Hypothalamus (tissue), 51 donors: ENCODE measurements at regions not wholly inside any gene's neighbourhood (a gene's known extent, or its start where the extent isn't known, plus 50 kb on each side); places are given as distances from the start of the nearest gene placed in this dataset.
"Not testable (repeated sequence)": the region's sequence is repeated elsewhere in the genome, so short reads cannot be mapped to it uniquely, and the experiment has no call there.

ENCODE experiments used
- DNase-seq, 51 donors: peaks; one replicate each; lab custom pipeline; 2025; lab: John Stamatoyannopoulos, UW

GRCh38 chr6:155909710-155910109, 454.1 kb upstream of the NOX3 start:
- DNase-seq: no peak

- no peak for DNase-seq
These were observed 440.0 kb upstream of the NOX3 start for GRCh38 chr6:155895641-155896040.

GRCh38 chr6:155894758-155895157, 439.1 kb upstream of the NOX3 start:
- no peak for DNase-seq

GRCh38 chr6:155894262-155894661, 438.6 kb upstream of the NOX3 start:
- no peak for DNase-seq

GRCh38 chr6:155890409-155890808, 434.8 kb upstream of the NOX3 start:
- DNase-seq: no peak

GRCh38 chr6:155889410-155889809, 433.8 kb upstream of the NOX3 start:
- no peak for DNase-seq

DNA sequence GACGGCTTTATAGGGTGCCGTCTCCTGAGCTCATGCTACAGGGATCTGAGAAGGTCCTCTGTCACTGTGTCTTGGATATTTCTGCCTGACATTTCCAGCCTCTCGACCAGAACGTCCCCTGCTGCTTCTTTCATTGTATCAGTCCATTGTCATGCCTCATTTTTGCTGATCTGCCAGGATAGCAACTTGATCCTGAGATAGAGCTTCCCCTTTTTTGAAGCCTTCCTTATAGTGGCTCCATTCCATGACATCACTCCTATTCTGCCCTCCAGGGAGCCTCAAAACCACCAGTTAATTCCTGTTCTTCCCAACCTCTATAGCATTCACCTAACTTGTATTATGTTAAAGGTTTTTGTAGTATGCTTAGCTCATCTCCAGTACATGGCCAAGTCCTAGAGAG, 431.8 kb upstream of the NOX3 start:
- no peak for DNase-seq

DNA sequence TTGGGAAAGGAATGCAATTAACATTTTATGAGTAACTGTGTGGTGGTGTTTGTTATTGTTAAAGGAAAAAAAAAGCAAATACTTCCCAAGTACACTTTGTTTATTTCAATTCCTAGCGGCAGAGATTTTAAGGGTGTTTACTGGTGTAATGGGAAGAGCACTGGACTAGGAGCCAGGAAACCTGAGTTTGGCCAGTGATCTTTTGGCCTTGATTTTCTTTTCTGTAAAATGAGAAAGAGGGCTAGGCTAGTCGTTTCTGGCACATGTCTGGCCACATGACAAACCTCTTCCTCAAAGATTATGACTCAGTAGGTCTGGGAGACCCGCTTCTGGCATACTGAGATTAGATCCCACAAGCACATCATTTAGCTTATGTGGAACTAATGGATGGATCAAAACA, 428.1 kb upstream of the NOX3 start:
- DNase-seq: no peak

GRCh38 chr6:155883334-155883731, 427.7 kb upstream of the NOX3 start:
- DNase-seq: no peak

DNA sequence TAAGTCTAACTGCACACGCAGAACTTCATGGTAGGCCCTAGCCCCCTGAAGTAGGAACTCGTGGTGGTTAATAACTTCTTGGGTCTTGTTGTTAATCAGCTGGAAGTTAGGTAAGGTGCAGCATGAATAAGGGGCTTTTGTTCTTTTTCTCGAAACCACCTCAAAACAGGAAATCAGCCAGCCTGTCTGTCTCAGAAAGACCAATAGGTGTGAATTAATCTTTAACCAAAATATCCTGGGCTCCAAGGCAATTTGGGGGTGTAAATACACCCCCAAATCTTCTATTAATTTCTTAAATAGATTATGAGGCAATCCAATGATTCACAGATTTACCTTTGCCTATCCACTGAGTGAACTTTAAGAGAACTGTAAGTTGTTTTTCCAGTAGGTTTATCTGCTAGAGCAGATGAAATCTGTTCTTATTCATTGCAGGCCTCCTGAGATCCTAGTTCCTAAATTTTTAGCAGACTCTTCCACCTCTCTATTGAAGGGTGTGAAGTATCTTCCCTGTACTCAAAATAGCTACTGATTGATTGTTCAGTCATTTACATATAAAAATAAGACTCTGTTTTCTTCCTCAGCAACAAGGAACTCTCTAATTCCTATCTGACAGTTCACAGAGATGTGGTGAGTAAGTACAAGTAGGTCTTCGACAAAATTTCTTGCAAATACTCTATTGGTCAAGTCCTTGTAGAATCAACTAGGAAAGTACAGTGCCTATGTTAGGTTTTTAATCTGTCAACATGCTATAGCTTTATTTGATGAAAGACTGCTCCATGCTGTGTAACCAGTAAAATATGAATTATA, 427.1 kb upstream of the NOX3 start:
- DNase-seq: no peak

DNA sequence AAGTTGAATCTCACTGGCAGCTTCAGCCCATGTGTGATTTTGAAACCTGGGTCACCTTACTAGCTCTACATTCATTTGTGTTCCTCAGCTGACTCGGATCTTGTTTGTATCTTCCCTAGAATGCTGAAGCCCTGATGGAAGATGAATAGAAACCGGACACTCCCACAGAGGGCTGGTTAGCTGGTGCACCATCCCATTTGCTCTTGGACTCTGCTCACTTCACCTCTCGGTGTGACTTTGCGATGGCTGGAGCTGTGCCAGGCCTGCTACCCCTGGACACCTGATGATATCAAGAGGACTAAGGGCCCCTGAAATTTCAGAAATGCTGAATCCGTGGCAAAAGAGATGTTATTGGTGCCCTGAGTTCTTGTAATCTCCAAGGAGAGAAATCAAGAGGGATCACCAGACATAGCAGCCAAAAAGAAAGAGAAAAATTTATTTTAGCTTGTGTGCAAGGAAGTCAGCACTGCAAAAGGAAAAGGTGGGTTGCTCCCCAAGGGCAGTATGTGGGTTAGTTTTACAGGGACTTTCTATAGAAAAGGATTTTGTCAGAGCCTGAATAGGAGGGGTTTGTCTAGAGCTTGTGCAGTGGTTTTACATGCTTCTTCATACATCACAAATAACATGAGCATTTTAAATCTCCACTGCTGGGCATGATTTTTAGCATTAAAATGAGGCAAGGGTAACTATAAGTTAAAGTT, 426.3 kb upstream of the NOX3 start:
- DNase-seq: no peak

DNA sequence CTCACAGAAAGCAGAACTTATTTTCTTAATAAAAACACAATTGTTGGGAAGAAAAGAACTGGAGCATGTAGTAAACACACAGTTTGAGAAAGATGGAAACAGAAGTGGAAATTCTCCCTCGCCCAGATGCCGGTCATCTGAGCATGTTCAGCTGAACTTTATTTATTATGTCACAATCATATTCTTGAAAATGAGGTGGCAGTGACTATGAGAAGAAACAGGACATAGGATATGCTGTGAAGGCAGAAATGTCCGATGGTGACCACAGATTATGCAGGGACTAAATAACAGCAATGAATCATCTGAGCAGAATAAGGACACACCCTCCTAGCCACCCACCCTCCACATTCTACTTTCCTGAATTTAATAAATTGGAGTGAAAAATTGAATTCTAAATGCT, 425.3 kb upstream of the NOX3 start:
- DNase-seq: no peak

DNA sequence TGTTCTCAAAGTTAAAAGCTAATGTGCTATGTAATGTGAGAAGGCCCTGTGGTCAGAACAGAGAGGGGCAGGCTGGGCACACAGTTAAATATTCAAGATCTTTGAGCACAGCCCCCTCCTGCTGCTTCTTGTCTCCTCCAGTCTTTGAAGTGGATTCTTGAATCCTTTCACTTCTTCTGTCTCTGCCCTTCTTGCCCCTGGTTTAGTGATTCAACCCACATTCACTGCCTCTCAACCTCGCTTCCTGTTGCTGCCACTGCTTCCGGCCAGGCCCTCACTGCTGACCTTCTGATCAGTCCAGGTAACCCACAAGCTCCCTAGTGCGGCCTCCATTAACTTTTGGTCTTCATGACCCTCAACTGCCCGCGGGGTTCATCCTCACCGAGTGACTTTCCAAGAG, 417.3 kb upstream of the NOX3 start:
- no peak for DNase-seq

GRCh38 chr6:155867682-155868081, 412.0 kb upstream of the NOX3 start:
- no peak for DNase-seq

DNA sequence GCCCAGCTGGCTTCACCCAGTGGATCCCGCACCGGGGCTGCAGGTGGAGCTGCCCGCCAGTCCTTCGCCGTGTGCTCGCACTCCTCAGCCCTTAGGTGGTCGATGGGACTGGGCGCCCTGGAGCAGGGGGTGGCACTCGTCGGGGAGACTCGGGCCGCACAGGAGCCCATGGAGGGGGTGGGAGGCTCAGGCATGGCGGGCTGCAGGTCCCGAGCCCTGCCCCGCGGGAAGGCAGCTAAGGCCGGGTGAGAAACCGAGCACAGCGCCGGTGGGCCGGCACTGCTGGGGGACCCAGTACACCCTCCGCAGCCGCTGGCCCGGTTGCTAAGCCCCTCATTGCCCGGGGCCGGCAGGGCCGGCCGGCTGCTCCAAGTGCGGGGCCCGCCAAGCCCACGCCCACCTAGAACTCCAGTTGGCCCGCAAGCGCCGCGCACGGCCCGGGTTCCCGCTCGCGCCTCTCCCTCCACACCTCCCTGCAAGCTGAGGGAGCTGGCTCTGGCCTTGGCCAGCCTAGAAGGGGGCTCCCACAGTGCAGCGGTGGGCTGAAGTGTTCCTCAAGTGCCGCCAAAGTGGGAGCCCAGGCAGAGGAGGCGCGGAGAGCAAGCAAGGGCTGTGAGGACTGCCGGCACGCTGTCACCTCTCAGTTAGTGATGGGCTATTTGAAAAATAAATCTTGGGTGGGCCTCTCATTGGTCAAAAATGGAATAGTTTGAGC, 411.2 kb upstream of the NOX3 start:
- not testable (repeated sequence) for DNase-seq

DNA sequence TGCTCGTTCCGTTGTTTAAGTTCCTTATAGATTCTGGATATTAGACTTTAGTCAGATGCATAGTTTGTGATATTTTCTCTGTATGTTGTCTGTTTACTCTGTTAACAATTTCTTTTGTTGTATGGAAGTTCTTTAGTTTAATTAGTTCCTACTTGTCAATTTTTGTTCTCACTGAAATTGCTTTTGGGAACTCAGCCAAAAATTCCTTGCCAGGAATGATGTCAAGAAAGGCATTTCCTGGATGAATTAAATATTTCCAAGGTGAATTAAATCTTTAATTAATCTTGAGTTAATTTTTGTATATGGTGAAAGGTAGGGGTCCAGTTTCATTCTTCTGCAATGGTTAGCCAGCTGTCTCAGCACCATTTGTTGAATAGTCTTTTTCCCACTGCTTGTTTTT, 406.2 kb upstream of the NOX3 start:
- no peak for DNase-seq

- not testable (repeated sequence) for DNase-seq
These were observed 403.3 kb upstream of the NOX3 start for GRCh38 chr6:155858906-155859305.

DNA sequence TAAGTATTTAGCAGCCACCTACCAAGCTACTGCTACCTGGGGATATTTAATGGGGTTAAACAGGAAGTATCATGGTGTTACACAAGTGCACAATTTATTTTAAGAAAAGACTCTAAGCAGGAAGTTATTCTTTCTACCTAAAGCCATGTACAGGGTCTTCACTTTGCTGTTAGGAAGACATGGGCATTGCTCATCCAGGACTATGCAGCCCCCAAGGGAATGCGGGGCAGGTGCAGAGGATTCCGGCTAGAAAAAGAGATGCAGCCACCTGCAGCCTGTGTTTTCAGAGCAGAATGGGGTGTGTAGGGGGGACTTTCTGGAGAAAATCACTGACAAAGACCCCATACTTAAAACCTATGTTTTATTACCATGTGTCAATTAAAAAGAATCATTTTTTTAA, 399.1 kb upstream of the NOX3 start:
- no peak for DNase-seq

DNA sequence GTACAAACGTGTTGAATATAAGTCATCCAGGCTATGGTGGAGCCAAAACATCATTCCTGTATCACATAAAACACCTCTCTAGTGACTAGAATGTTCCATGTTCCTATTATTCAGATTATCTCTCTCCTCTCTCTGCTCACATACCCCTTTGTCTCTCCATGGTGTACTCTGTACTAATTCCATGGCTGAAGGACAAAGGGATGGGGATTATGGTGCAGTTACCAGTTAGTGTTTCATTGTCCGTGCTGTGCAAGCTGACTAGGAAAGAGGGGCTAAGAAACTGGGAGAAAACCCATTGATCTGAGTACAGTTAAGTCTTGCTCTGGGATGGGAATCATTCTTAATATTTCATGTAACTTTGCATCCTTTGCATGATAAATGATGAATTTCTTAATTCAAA, 397.4 kb upstream of the NOX3 start:
- no peak for DNase-seq

GRCh38 chr6:155850408-155850841, 394.8 kb upstream of the NOX3 start:
- DNase-seq: no peak

GRCh38 chr6:155847711-155848110, 392.1 kb upstream of the NOX3 start:
- no peak for DNase-seq

DNA sequence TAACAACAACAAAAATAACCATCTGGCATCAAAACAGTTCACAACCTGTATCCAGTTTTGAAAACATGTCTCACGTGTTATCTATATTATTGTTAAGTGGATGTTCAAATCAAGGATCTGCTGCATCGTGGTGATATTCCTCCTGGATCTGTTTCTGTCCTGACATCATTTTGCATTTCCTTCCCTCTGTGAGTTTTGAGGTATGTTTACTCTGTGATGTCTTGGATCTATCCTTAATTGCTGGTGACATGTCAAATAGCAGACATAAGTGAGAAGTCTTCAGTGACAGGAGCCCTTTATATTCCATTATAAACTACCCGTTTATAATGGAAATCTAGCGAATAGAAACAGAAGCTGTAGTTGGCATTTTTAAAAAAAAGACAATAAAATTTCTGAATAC, 381.8 kb upstream of the NOX3 start:
- DNase-seq: no peak
